ENCODE measurements at regions not wholly inside any gene's neighbourhood (a gene's known extent, or its start where the extent isn't known, plus 50 kb on each side); places are given as distances from the start of the nearest gene placed in this dataset.

DNA sequence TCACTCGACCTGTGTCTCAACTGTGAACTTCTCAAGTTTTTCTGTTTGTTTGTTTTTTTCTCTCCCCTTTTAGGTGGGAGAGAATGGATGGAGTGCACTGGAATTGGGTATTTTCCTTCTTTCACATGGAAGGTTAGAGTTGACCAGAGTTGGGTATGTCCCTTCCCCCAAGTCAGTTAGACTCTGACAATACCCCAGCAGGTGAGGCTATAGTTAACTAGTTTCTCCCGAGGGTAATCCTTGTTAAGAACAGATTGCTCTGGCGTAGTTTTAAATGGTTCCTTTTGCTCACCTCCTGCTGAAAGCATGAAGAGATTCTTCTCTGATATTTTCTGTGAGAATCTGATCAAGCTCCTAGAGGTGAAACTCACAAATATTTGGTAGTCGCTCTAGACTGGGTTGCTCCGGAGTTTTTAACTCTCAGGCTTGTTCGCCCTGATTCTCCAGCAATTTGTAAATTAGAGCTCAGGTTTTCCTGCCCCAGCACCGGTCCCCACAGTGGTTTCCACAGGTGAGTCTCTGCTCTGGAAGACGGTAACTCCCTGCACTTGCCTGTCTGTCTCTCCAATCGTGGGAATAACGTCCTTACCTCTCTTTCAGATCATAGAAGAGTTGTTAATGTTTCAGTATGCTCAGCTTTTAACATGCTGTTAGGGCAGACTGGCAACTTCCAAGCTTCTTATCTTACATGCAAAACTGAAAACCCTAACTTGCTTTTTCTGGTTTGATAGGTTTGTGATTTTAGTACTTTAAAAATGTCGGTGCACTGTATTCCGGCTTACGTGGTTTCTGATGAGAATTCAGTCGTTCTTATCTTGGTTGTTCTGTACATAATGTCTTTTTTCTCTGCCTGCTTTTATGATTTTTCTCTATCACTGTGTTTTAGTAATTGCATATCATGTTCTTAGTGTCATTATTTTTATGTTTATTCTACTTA is 111.2 kb upstream of the HIVEP1 start:
- TF ChIP-seq, protein P1, sequence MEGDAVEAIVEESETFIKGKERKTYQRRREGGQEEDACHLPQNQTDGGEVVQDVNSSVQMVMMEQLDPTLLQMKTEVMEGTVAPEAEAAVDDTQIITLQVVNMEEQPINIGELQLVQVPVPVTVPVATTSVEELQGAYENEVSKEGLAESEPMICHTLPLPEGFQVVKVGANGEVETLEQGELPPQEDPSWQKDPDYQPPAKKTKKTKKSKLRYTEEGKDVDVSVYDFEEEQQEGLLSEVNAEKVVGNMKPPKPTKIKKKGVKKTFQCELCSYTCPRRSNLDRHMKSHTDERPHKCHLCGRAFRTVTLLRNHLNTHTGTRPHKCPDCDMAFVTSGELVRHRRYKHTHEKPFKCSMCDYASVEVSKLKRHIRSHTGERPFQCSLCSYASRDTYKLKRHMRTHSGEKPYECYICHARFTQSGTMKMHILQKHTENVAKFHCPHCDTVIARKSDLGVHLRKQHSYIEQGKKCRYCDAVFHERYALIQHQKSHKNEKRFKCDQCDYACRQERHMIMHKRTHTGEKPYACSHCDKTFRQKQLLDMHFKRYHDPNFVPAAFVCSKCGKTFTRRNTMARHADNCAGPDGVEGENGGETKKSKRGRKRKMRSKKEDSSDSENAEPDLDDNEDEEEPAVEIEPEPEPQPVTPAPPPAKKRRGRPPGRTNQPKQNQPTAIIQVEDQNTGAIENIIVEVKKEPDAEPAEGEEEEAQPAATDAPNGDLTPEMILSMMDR (IDR thresholded peaks at IDR 0.05; ENCODE audit: low read depth, low read length): no peak
- no peak for TF ChIP-seq EZH2phosphoT487 (IDR thresholded peaks at IDR 0.05; ENCODE audit: low read depth)
